ENCODE measurements at regions not wholly inside any gene's neighbourhood (a gene's known extent, or its start where the extent isn't known, plus 50 kb on each side); places are given as distances from the start of the nearest gene placed in this dataset.
A peak's percentile ranks its signal among the peaks of the same experiment; 100 is the strongest.

- DNase-seq (ENCODE audit: low spot score) (no peak), ATAC-seq (ENCODE audit: low read depth) (no peak)
- no peak for TF ChIP-seq CTCF (IDR thresholded peaks at IDR 0.05; ENCODE audit: poor library complexity, severe bottlenecking)
- H3K27me3 ChIP-seq (ENCODE audit: insufficient read depth, poor library complexity, severe bottlenecking), result no peaks in the 10 kb centered on the region
- no peaks in the 10 kb centered on the region for H3K9me3 ChIP-seq (ENCODE audit: severe bottlenecking)
- H3K4me1 ChIP-seq (ENCODE audit: insufficient read depth, poor library complexity, severe bottlenecking), result no peaks in the 10 kb centered on the region
- H3K36me3 ChIP-seq (ENCODE audit: low read depth), result no peaks in the 10 kb centered on the region
- H3K27ac ChIP-seq (ENCODE audit: poor library complexity, severe bottlenecking), result no peak overlapping the region
- H3K4me3 ChIP-seq (ENCODE audit: severe bottlenecking), result no peak overlapping the region
These were observed 220.3 kb upstream of the TENM3 start for GRCh38 chr4:182022909-182023308.

GRCh38 chr4:182023469-182023868, 219.7 kb upstream of the TENM3 start:
- H3K36me3 ChIP-seq (ENCODE audit: low read depth), result no peaks in the 10 kb centered on the region
- H3K9me3 ChIP-seq (ENCODE audit: severe bottlenecking), result no peaks in the 10 kb centered on the region
- H3K27me3 ChIP-seq (ENCODE audit: insufficient read depth, poor library complexity, severe bottlenecking), result no peaks in the 10 kb centered on the region
- no peak for TF ChIP-seq CTCF (IDR thresholded peaks at IDR 0.05; ENCODE audit: poor library complexity, severe bottlenecking)
- ATAC-seq (ENCODE audit: low read depth), result no peak
- no peak overlapping the region for H3K27ac ChIP-seq (ENCODE audit: poor library complexity, severe bottlenecking)
- H3K4me3 ChIP-seq (ENCODE audit: severe bottlenecking), result no peak overlapping the region
- no peak for DNase-seq (ENCODE audit: low spot score)
- no peaks in the 10 kb centered on the region for H3K4me1 ChIP-seq (ENCODE audit: insufficient read depth, poor library complexity, severe bottlenecking)

GRCh38 chr4:182042945-182043344, 200.3 kb upstream of the TENM3 start:
- DNase-seq (ENCODE audit: low spot score) (no peak), ATAC-seq (ENCODE audit: low read depth) (peak; percentile 85)
- Histone ChIP-seq H3K4me1 (ENCODE audit: insufficient read depth, poor library complexity, severe bottlenecking) (no peaks in the 10 kb centered on the region), H3K27ac (ENCODE audit: poor library complexity, severe bottlenecking) (no peak overlapping the region), H3K36me3 (ENCODE audit: low read depth) (no peaks in the 10 kb centered on the region), H3K9me3 (ENCODE audit: severe bottlenecking) (no peaks in the 10 kb centered on the region), H3K4me3 (ENCODE audit: severe bottlenecking) (no peak overlapping the region), H3K27me3 (ENCODE audit: insufficient read depth, poor library complexity, severe bottlenecking) (no peaks in the 10 kb centered on the region)
- no peak for TF ChIP-seq CTCF (IDR thresholded peaks at IDR 0.05; ENCODE audit: poor library complexity, severe bottlenecking)

GRCh38 chr4:182048871-182049270, 194.3 kb upstream of the TENM3 start:
- H3K9me3 ChIP-seq (ENCODE audit: severe bottlenecking), result no peaks in the 10 kb centered on the region
- TF ChIP-seq CTCF (IDR thresholded peaks at IDR 0.05; ENCODE audit: poor library complexity, severe bottlenecking), result no peak

GRCh38 chr4:182056866-182057265, 186.3 kb upstream of the TENM3 start:
- Histone ChIP-seq H3K4me1 (ENCODE audit: insufficient read depth, poor library complexity, severe bottlenecking) (no peaks in the 10 kb centered on the region), H3K27me3 (ENCODE audit: insufficient read depth, poor library complexity, severe bottlenecking) (no peaks in the 10 kb centered on the region), H3K9me3 (ENCODE audit: severe bottlenecking) (peaks cover 2% of the 10 kb centered on the region), H3K36me3 (ENCODE audit: low read depth) (no peaks in the 10 kb centered on the region), H3K27ac (ENCODE audit: poor library complexity, severe bottlenecking) (no peak overlapping the region), H3K4me3 (ENCODE audit: severe bottlenecking) (no peak overlapping the region)
- ATAC-seq (ENCODE audit: low read depth) (no peak), DNase-seq (ENCODE audit: low spot score) (no peak)
- no peak for TF ChIP-seq CTCF (IDR thresholded peaks at IDR 0.05; ENCODE audit: poor library complexity, severe bottlenecking)

More at GRCh38 chr4:182048871-182049270, 194.3 kb upstream of the TENM3 start:
- Histone ChIP-seq H3K36me3 (ENCODE audit: low read depth) (no peaks in the 10 kb centered on the region), H3K4me1 (ENCODE audit: insufficient read depth, poor library complexity, severe bottlenecking) (no peaks in the 10 kb centered on the region), H3K4me3 (ENCODE audit: severe bottlenecking) (no peak overlapping the region), H3K27me3 (ENCODE audit: insufficient read depth, poor library complexity, severe bottlenecking) (no peaks in the 10 kb centered on the region), H3K27ac (ENCODE audit: poor library complexity, severe bottlenecking) (no peak overlapping the region)
- ATAC-seq (ENCODE audit: low read depth) (no peak), DNase-seq (ENCODE audit: low spot score) (no peak)

Measured in RWPE2 (cell line).